ENCODE measurements at regions not wholly inside any gene's neighbourhood (a gene's known extent, or its start where the extent isn't known, plus 50 kb on each side); places are given as distances from the start of the nearest gene placed in this dataset.
"Not testable (repeated sequence)": the region's sequence is repeated elsewhere in the genome, so short reads cannot be mapped to it uniquely, and the experiment has no call there.

- no peak for DNase-seq
These were observed 1187.6 kb downstream of the RPA4 start for GRCh38 chrX:98071331-98071730.

GRCh38 chrX:98077440-98077839 lies 1193.7 kb downstream of the RPA4 start:
- DNase-seq = no peak

GRCh38 chrX:98111684-98112083 lies 1228.0 kb downstream of the RPA4 start:
- DNase-seq = no peak

GRCh38 chrX:98114021-98114420 lies 1230.3 kb downstream of the RPA4 start:
- no peak for DNase-seq

- no peak for DNase-seq
These were observed 1257.8 kb downstream of the RPA4 start for GRCh38 chrX:98141466-98141865.

GRCh38 chrX:98191003-98191402 lies 1307.3 kb downstream of the RPA4 start:
- DNase-seq = no peak

- no peak for DNase-seq
These were observed 1310.3 kb downstream of the RPA4 start for GRCh38 chrX:98194036-98194435.

GRCh38 chrX:98203800-98204199 lies 1320.1 kb downstream of the RPA4 start:
- DNase-seq = no peak

GRCh38 chrX:98207947-98208346 lies 1324.2 kb downstream of the RPA4 start:
- no peak for DNase-seq

GRCh38 chrX:98231003-98231402 lies 1347.3 kb downstream of the RPA4 start:
- DNase-seq = no peak

GRCh38 chrX:98240061-98240460 lies 1356.4 kb downstream of the RPA4 start:
- not testable (repeated sequence) for DNase-seq

GRCh38 chrX:98263135-98263534 lies 1379.4 kb downstream of the RPA4 start:
- no peak for DNase-seq

GRCh38 chrX:98289726-98290125 lies 1406.0 kb downstream of the RPA4 start:
- DNase-seq = no peak

- no peak for DNase-seq
These were observed 1410.6 kb downstream of the RPA4 start for GRCh38 chrX:98294310-98294709.

GRCh38 chrX:98296129-98296528 lies 1412.4 kb downstream of the RPA4 start:
- DNase-seq = no peak

GRCh38 chrX:98299785-98300184 lies 1416.1 kb downstream of the RPA4 start:
- DNase-seq = no peak

- not testable (repeated sequence) for DNase-seq
These were observed 1416.8 kb downstream of the RPA4 start for GRCh38 chrX:98300536-98300935.

- no peak for DNase-seq
These were observed 1447.7 kb downstream of the RPA4 start for GRCh38 chrX:98331407-98331806.

GRCh38 chrX:98338544-98338943 lies 1454.8 kb downstream of the RPA4 start:
- DNase-seq = no peak

- DNase-seq = no peak
These were observed 1467.2 kb downstream of the RPA4 start for GRCh38 chrX:98350940-98351339.

GRCh38 chrX:98357146-98357545 lies 1473.4 kb downstream of the RPA4 start:
- DNase-seq = no peak

- DNase-seq = no peak
These were observed 1478.9 kb downstream of the RPA4 start for GRCh38 chrX:98362630-98363029.

GRCh38 chrX:98371994-98372393 lies 1488.3 kb downstream of the RPA4 start:
- DNase-seq = no peak

- DNase-seq = no peak
These were observed 1495.4 kb downstream of the RPA4 start for GRCh38 chrX:98379134-98379533.

- DNase-seq = no peak
These were observed 1496.4 kb downstream of the RPA4 start for GRCh38 chrX:98380106-98380505.

GRCh38 chrX:98380556-98380955 lies 1496.8 kb downstream of the RPA4 start:
- DNase-seq = no peak

Data from stimulated activated CD8-positive, alpha-beta memory T cell treated with anti-CD3 and anti-CD28 coated beads, Interleukin-4, amount 100 ng/mL, for 48 hours (primary cell).